HCT116 (cell line): ENCODE measurements at regions not wholly inside any gene's neighbourhood (a gene's known extent, or its start where the extent isn't known, plus 50 kb on each side); places are given as distances from the start of the nearest gene placed in this dataset.

Source experiments
- ATAC-seq: fragments of 200-7000 bp; cut with Tn5 transposase; 2 replicates; pipeline ENCODE4 v1.9.1; 2020; ENCODE audit warnings: mild to moderate bottlenecking, moderate library complexity
- BruUV-seq: library from RNA; stranded (reverse); fragments of 400-500 nt; replicated peaks from 2 replicates; lab custom pipeline; 2021; lab: Mats Ljungman, UMichigan
- CTCF ChIA-PET: fragments of 300-600 bp; sonication (Branson Sonifier 250); formaldehyde crosslinking; loops from one replicate; lab custom pipeline; 2021; ENCODE audit warnings: antibody characterized with exemption; lab: Charles Lee
- POLR2A ChIA-PET: fragments of 300-600, 350-600 bp; sonication (Branson Sonifier 250); formaldehyde crosslinking; loops from one replicate; lab custom pipeline; 2021; ENCODE audit warnings: antibody characterized with exemption; lab: Charles Lee
- RAD21 ChIA-PET, 2 experiments: fragments of 300-600 bp; sonication (Branson Sonifier 250); formaldehyde crosslinking; loops; one replicate each; lab custom pipeline; 2023; ENCODE audit warnings: low total read pairs in 2 of 2; ENCODE audit not compliant: uncharacterized antibody in 2 of 2, unreplicated experiment in 2 of 2, low non-redundant PET in 1 of 2; lab: Charles Lee
- DNase-seq: peaks from one replicate; pipeline ENCODE4 v3.0.0-alpha.2; 2010; ENCODE audit warnings: low read depth, low spot score
- H2AFZ ChIP-seq: fragments of 200-600 bp; shearing (Covaris generic), sonication (generic); 2 replicates; pipeline ENCODE4 v1.6.1; 2017; ENCODE audit warnings: low read depth, mixed run types, mixed read lengths, antibody characterized with exemption, low read length; ENCODE audit not compliant: poor library complexity, severe bottlenecking
- H3K27ac ChIP-seq: 2 replicates; pipeline ENCODE4 v1.5.1; 2012; ENCODE audit warnings: low read depth, low read length
- H3K27me3 ChIP-seq: fragments of 200-600 bp; sonication (generic); 2 replicates; pipeline ENCODE4 v1.6.1; 2016; ENCODE audit warnings: mixed run types, low read length, mixed read lengths; ENCODE audit not compliant: insufficient read depth
- H3K36me3 ChIP-seq, 2 experiments: fragments of 200-500 bp in 1 of 2; fragments of 200-600 bp in 1 of 2; sonication (Bioruptor generic) in 1 of 2; sonication (generic) in 1 of 2; 2 replicates each; pipeline versions ENCODE4 v1.5.1 to v1.6.1; 2014 to 2016; ENCODE audit warnings: low read length in 2 of 2, inconsistent platforms in 1 of 2, mixed read lengths in 1 of 2, mixed run types in 1 of 2; ENCODE audit not compliant: insufficient read depth in 2 of 2, control insufficient read depth in 1 of 2
- H3K4me1 ChIP-seq, 2 experiments: fragments of 200-600 bp in 1 of 2; sonication (generic) in 1 of 2; 2 replicates each; pipeline versions ENCODE4 v1.5.1 to v1.6.1; 2012 to 2017; ENCODE audit warnings: low read length in 2 of 2, inconsistent platforms in 1 of 2, mild to moderate bottlenecking in 1 of 2, mixed read lengths in 1 of 2, mixed run types in 1 of 2, moderate library complexity in 1 of 2; ENCODE audit not compliant: insufficient read depth in 2 of 2, control insufficient read depth in 1 of 2
- H3K4me2 ChIP-seq: fragments of 200-600 bp; sonication (generic); 2 replicates; pipeline ENCODE4 v1.6.1; 2017; ENCODE audit warnings: mixed run types, low read length, mixed read lengths
- H3K4me3 ChIP-seq, 2 experiments: fragments of 200-600 bp in 1 of 2; sonication (generic) in 1 of 2; replicated peaks in 1 of 2; 2 replicates each; pipeline ENCODE4 v1.5.1; 2011 to 2016; ENCODE audit warnings: low read length in 2 of 2, control low read depth in 1 of 2, low read depth in 1 of 2, mild to moderate bottlenecking in 1 of 2, mixed read lengths in 1 of 2, mixed run types in 1 of 2
- H3K79me2 ChIP-seq: fragments of 200-600 bp; sonication (generic); 2 replicates; pipeline ENCODE4 v1.6.1; 2017; ENCODE audit warnings: mild to moderate bottlenecking, mixed run types, low read length, moderate library complexity, mixed read lengths; ENCODE audit not compliant: insufficient read depth
- H3K9ac ChIP-seq: fragments of 200-600 bp; sonication (generic); 2 replicates; pipeline ENCODE4 v1.6.1; 2016; ENCODE audit warnings: low read length, mixed read lengths
- H3K9me2 ChIP-seq: fragments of 200-600 bp; sonication (generic), shearing (Covaris generic); 2 replicates; pipeline ENCODE4 v1.6.1; 2017; ENCODE audit warnings: mixed run types, mild to moderate bottlenecking, moderate library complexity; ENCODE audit not compliant: insufficient read depth
- H3K9me3 ChIP-seq, 2 experiments: fragments of 200-500 bp in 1 of 2; fragments of 200-600 bp in 1 of 2; sonication (Bioruptor generic) in 1 of 2; sonication (generic) in 1 of 2; 2 replicates each; pipeline ENCODE4 v1.6.1; 2014 to 2017; ENCODE audit warnings: low read length in 2 of 2, mixed read lengths in 2 of 2, inconsistent platforms in 1 of 2, low read depth in 1 of 2, mild to moderate bottlenecking in 1 of 2, mixed run types in 1 of 2, moderate library complexity in 1 of 2; ENCODE audit not compliant: control insufficient read depth in 1 of 2, insufficient read depth in 1 of 2
- H4K20me1 ChIP-seq: fragments of 200-600 bp; sonication (generic), shearing (Covaris generic); 2 replicates; pipeline ENCODE4 v1.6.1; 2017; ENCODE audit warnings: mixed run types, mild to moderate bottlenecking, moderate library complexity; ENCODE audit not compliant: insufficient read depth
- CBX3 ChIP-seq: IDR thresholded peaks from 2 replicates; pipeline ENCODE4 v1.6.1; 2012; ENCODE audit warnings: low read depth
- EZH2 ChIP-seq: fragments of 200-600 bp; sonication (generic); IDR thresholded peaks from 2 replicates; pipeline ENCODE4 v1.6.1; 2017; ENCODE audit warnings: antibody characterized with exemption, mixed run types
- EZH2phosphoT487 ChIP-seq: fragments of 200-600 bp; IDR thresholded peaks from 2 replicates; pipeline ENCODE4 v1.6.1; 2018; ENCODE audit warnings: antibody characterized with exemption, borderline replicate concordance
- FOSL1 ChIP-seq: IDR thresholded peaks from 2 replicates; pipeline ENCODE4 v1.6.1; 2012; ENCODE audit warnings: low read depth
- RAD21 ChIP-seq: IDR thresholded peaks from 2 replicates; pipeline ENCODE4 v1.6.1; 2012; ENCODE audit warnings: low read depth, mild to moderate bottlenecking
- SIN3A ChIP-seq: IDR thresholded peaks from 2 replicates; pipeline ENCODE4 v1.6.1; 2012; ENCODE audit warnings: low read depth
- SP1 ChIP-seq: IDR thresholded peaks from 2 replicates; pipeline ENCODE4 v1.6.1; 2012; ENCODE audit warnings: low read depth
- SRF ChIP-seq: IDR thresholded peaks from 2 replicates; pipeline ENCODE4 v1.6.1; 2012; ENCODE audit warnings: low read depth
- TCF7L2 ChIP-seq: IDR thresholded peaks from 2 replicates; pipeline ENCODE4 v1.7.0; 2011; ENCODE audit warnings: borderline replicate concordance, inconsistent platforms; ENCODE audit not compliant: insufficient read depth, insufficient read length; ENCODE audit errors: extremely low read depth
- YY1 ChIP-seq: IDR thresholded peaks from 2 replicates; pipeline ENCODE4 v1.6.1; 2011; ENCODE audit warnings: low read length, low read depth, moderate library complexity, mild to moderate bottlenecking; ENCODE audit not compliant: insufficient replicate concordance; ENCODE audit errors: extremely low read depth
- ZFX ChIP-seq: fragments of 450-650 bp; IDR thresholded peaks from 2 replicates; pipeline ENCODE4 v1.6.1; 2017
- ZNF274 ChIP-seq: fragments of 200-500 bp; sonication (Bioruptor generic); IDR thresholded peaks from 2 replicates; pipeline ENCODE4 v1.6.1; 2014; ENCODE audit warnings: mild to moderate bottlenecking, low read depth, low read length, inconsistent platforms
- intact Hi-C: fragments of 100-400 bp; cut with micrococcal nuclease; formaldehyde crosslinking; loops from 2 replicates; pipeline ENCODE4 v1.10.0; 2022
- TF ChIP-seq, protein P1 (sequence below), 3 experiments: fragments of 200-600 bp in 1 of 3; sonication (generic) in 1 of 3; IDR thresholded peaks in 2 of 3; conservative IDR thresholded peaks in 1 of 3; 2 replicates each; pipeline ENCODE4 v1.5.1; 2012 to 2017; ENCODE audit warnings: low read depth in 2 of 3, low read length in 2 of 3, antibody characterized with exemption in 1 of 3, borderline replicate concordance in 1 of 3, control low read depth in 1 of 3, mild to moderate bottlenecking in 1 of 3, mixed read lengths in 1 of 3, mixed run types in 1 of 3, moderate library complexity in 1 of 3; ENCODE audit not compliant: insufficient read depth in 1 of 3
- TF ChIP-seq, protein P2 (sequence below): IDR thresholded peaks from 2 replicates; pipeline ENCODE4 v1.6.1; 2012
- TF ChIP-seq, protein P3 (sequence below): IDR thresholded peaks from 2 replicates; pipeline ENCODE4 v1.6.1; 2011; ENCODE audit warnings: mild to moderate bottlenecking, low read length, moderate library complexity; ENCODE audit not compliant: insufficient replicate concordance; ENCODE audit errors: extremely low read depth
- TF ChIP-seq, protein P4 (sequence below): IDR thresholded peaks from 2 replicates; pipeline ENCODE4 v1.6.1; 2012; ENCODE audit warnings: low read depth

DNA sequence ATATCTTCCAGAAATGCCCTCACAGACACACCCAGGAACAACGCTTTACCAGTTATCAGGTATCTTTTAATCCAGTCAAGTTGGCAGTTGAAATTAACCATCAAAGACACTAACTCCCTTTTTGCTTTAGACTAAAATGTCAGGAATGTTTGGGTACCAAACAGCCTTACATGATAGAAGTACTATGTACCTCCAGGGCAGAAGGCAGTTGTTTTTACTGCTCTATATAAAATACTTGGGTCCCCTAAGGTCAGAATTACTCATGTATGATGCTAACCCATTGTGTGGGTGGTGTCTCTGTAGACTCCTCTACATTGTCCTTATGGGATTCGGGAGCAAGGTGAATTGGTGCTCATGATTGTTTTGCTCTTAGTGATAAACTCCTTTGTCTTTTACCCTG is 492.5 kb upstream of the FLRT2 start:
- no peaks in the 10 kb centered on the region for H3K36me3 ChIP-seq
- CTCF ChIA-PET, result no interaction called here
- DNase-seq, result no peak
- H3K9me3 ChIP-seq, result peaks cover 7 to 20% of the 10 kb centered on the region in 2 experiments; a peak in 2 of 4 replicates
- ATAC-seq, result no peak
- H4K20me1 ChIP-seq, result no peaks in the 10 kb centered on the region
- BruUV-seq, result no TSS peak
- H2AFZ ChIP-seq, result no peak overlapping the region
- TF ChIP-seq, protein P1, sequence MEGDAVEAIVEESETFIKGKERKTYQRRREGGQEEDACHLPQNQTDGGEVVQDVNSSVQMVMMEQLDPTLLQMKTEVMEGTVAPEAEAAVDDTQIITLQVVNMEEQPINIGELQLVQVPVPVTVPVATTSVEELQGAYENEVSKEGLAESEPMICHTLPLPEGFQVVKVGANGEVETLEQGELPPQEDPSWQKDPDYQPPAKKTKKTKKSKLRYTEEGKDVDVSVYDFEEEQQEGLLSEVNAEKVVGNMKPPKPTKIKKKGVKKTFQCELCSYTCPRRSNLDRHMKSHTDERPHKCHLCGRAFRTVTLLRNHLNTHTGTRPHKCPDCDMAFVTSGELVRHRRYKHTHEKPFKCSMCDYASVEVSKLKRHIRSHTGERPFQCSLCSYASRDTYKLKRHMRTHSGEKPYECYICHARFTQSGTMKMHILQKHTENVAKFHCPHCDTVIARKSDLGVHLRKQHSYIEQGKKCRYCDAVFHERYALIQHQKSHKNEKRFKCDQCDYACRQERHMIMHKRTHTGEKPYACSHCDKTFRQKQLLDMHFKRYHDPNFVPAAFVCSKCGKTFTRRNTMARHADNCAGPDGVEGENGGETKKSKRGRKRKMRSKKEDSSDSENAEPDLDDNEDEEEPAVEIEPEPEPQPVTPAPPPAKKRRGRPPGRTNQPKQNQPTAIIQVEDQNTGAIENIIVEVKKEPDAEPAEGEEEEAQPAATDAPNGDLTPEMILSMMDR (IDR thresholded peaks at IDR 0.05 in 2 of 3, conservative IDR thresholded peaks at IDR 0.05 in 1 of 3; ENCODE audit: borderline replicate concordance in 1 of 3, insufficient read depth in 1 of 3, low read depth in 2 of 3, low read length in 2 of 3), result no peak
- TF ChIP-seq, protein P2, sequence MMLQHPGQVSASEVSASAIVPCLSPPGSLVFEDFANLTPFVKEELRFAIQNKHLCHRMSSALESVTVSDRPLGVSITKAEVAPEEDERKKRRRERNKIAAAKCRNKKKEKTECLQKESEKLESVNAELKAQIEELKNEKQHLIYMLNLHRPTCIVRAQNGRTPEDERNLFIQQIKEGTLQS, result no peak
- TF ChIP-seq, protein P3, sequence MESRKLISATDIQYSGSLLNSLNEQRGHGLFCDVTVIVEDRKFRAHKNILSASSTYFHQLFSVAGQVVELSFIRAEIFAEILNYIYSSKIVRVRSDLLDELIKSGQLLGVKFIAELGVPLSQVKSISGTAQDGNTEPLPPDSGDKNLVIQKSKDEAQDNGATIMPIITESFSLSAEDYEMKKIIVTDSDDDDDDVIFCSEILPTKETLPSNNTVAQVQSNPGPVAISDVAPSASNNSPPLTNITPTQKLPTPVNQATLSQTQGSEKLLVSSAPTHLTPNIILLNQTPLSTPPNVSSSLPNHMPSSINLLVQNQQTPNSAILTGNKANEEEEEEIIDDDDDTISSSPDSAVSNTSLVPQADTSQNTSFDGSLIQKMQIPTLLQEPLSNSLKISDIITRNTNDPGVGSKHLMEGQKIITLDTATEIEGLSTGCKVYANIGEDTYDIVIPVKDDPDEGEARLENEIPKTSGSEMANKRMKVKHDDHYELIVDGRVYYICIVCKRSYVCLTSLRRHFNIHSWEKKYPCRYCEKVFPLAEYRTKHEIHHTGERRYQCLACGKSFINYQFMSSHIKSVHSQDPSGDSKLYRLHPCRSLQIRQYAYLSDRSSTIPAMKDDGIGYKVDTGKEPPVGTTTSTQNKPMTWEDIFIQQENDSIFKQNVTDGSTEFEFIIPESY, result no peak
- TF ChIP-seq CBX3, result no peak
- no peak for TF ChIP-seq RAD21
- no peak for TF ChIP-seq SRF
- TF ChIP-seq EZH2phosphoT487, result no peak
- TF ChIP-seq YY1, result no peak
- no peak for TF ChIP-seq FOSL1
- TF ChIP-seq, protein P4, sequence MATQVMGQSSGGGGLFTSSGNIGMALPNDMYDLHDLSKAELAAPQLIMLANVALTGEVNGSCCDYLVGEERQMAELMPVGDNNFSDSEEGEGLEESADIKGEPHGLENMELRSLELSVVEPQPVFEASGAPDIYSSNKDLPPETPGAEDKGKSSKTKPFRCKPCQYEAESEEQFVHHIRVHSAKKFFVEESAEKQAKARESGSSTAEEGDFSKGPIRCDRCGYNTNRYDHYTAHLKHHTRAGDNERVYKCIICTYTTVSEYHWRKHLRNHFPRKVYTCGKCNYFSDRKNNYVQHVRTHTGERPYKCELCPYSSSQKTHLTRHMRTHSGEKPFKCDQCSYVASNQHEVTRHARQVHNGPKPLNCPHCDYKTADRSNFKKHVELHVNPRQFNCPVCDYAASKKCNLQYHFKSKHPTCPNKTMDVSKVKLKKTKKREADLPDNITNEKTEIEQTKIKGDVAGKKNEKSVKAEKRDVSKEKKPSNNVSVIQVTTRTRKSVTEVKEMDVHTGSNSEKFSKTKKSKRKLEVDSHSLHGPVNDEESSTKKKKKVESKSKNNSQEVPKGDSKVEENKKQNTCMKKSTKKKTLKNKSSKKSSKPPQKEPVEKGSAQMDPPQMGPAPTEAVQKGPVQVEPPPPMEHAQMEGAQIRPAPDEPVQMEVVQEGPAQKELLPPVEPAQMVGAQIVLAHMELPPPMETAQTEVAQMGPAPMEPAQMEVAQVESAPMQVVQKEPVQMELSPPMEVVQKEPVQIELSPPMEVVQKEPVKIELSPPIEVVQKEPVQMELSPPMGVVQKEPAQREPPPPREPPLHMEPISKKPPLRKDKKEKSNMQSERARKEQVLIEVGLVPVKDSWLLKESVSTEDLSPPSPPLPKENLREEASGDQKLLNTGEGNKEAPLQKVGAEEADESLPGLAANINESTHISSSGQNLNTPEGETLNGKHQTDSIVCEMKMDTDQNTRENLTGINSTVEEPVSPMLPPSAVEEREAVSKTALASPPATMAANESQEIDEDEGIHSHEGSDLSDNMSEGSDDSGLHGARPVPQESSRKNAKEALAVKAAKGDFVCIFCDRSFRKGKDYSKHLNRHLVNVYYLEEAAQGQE, result no peak
- no peak for TF ChIP-seq TCF7L2
- no peak for TF ChIP-seq ZNF274
- no peak for TF ChIP-seq SIN3A
- TF ChIP-seq SP1, result no peak
- TF ChIP-seq EZH2, result no peak
- TF ChIP-seq ZFX, result no peak
- TF ChIP-seq, all 23 proteins: peak for 0
- Histone ChIP-seq H3K9ac (no peak overlapping the region), H3K27me3 (no peaks in the 10 kb centered on the region), H3K4me2 (no peak overlapping the region), H3K4me3 (no peak overlapping the region), H3K9me2 (no peaks in the 10 kb centered on the region), H3K27ac (no peak overlapping the region), H3K4me1 (no peaks in the 10 kb centered on the region), H3K79me2 (no peaks in the 10 kb centered on the region)
- intact Hi-C loops, result no loop called here
- ChIA-PET RAD21 (no interaction called here), POLR2A (no interaction called here)
